GM18907 (cell line): ENCODE measurements at regions not wholly inside any gene's neighbourhood (a gene's known extent, or its start where the extent isn't known, plus 50 kb on each side); places are given as distances from the start of the nearest gene placed in this dataset.
"Not testable (repeated sequence)": the region's sequence is repeated elsewhere in the genome, so short reads cannot be mapped to it uniquely, and the experiment has no call there.

ENCODE experiments used
- ATAC-seq: cut with Tn5 transposase; IDR thresholded peaks from one replicate; pipeline ENCODE4 v1.9.1; 2021; ENCODE audit warnings: mild to moderate bottlenecking, moderate library complexity; ENCODE audit not compliant: unreplicated experiment

GRCh38 chr3:191959876-191960413 lies 499.0 kb downstream of the PYDC2 start:
- ATAC-seq, result no peak

GRCh38 chr3:191961022-191961421 lies 500.1 kb downstream of the PYDC2 start:
- ATAC-seq, result no peak

- no peak for ATAC-seq
Measured at GRCh38 chr3:191961529-191961928, 500.6 kb downstream of the PYDC2 start.

- no peak for ATAC-seq
Measured at GRCh38 chr3:191962324-191962723, 501.4 kb downstream of the PYDC2 start.

- ATAC-seq, result no peak
Measured at GRCh38 chr3:191963182-191963581, 502.2 kb downstream of the PYDC2 start.

- ATAC-seq, result no peak
Measured at GRCh38 chr3:191966556-191966955, 505.6 kb downstream of the PYDC2 start.

GRCh38 chr3:191968299-191968698 lies 507.3 kb downstream of the PYDC2 start:
- no peak for ATAC-seq

GRCh38 chr3:191972714-191973398 lies 511.9 kb downstream of the PYDC2 start:
- no peak for ATAC-seq

GRCh38 chr3:191973820-191974219 lies 512.9 kb downstream of the PYDC2 start:
- ATAC-seq, result no peak

- ATAC-seq, result no peak
Measured at GRCh38 chr3:191975936-191976335, 515.0 kb downstream of the PYDC2 start.

- ATAC-seq, result no peak
Measured at GRCh38 chr3:191980443-191980842, 519.5 kb downstream of the PYDC2 start.

- no peak for ATAC-seq
Measured at GRCh38 chr3:191982481-191982880, 521.5 kb downstream of the PYDC2 start.

- ATAC-seq, result no peak
Measured at GRCh38 chr3:191985691-191986090, 524.7 kb downstream of the PYDC2 start.

- no peak for ATAC-seq
Measured at GRCh38 chr3:191987831-191988350, 526.9 kb downstream of the PYDC2 start.

- ATAC-seq, result not testable (repeated sequence)
Measured at GRCh38 chr3:191993952-191994351, 533.0 kb downstream of the PYDC2 start.

GRCh38 chr3:191997093-191997492 lies 536.1 kb downstream of the PYDC2 start:
- ATAC-seq, result no peak

- ATAC-seq, result no peak
Measured at GRCh38 chr3:191997579-191998268, 536.8 kb downstream of the PYDC2 start.

- no peak for ATAC-seq
Measured at GRCh38 chr3:192001218-192001617, 540.3 kb downstream of the PYDC2 start.

GRCh38 chr3:192005989-192006388 lies 545.0 kb downstream of the PYDC2 start:
- ATAC-seq, result no peak

GRCh38 chr3:192009903-192010302 lies 548.9 kb downstream of the PYDC2 start:
- ATAC-seq, result no peak

GRCh38 chr3:192010490-192010889 lies 549.5 kb downstream of the PYDC2 start:
- ATAC-seq, result no peak

GRCh38 chr3:192011137-192011536 lies 550.2 kb downstream of the PYDC2 start:
- no peak for ATAC-seq
